ENCODE measurements at regions not wholly inside any gene's neighbourhood (a gene's known extent, or its start where the extent isn't known, plus 50 kb on each side); places are given as distances from the start of the nearest gene placed in this dataset.
"Not testable (repeated sequence)": the region's sequence is repeated elsewhere in the genome, so short reads cannot be mapped to it uniquely, and the experiment has no call there.

DNA sequence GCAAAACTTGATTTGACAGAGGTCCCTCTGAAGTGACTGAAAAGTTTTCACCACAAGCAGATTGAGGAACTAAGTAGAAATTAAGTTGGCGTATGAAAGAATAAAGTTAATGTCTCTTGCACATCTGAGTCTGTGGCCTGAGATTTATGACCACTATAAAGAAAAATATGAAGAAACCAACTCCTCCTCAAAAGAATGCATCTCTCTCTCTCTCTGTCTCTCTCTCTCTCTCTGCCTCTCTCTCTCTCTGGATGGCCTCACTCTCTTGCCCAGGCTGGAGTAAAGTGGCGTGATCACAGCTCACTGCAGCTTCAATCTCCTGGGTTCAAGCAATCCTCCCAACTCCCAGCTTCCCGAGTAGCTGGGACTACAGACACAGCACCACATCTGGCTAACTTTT, 55.2 kb downstream of the RPL22L1 start:
- no peak overlapping the region for H3K4me3 Mint-ChIP-seq
- no peaks in the 10 kb centered on the region for H3K9me3 Mint-ChIP-seq
- H3K4me1 Mint-ChIP-seq, result peaks cover 3% of the 10 kb centered on the region
- H3K27ac Mint-ChIP-seq, result no peak overlapping the region
- DNase-seq, result no peak
- no peak for ATAC-seq (ENCODE audit: low read depth)
- H3K27me3 Mint-ChIP-seq, result peaks cover 5% of the 10 kb centered on the region
- POLR2A ChIA-PET, result no interaction called here
- no peaks in the 10 kb centered on the region for H3K36me3 Mint-ChIP-seq

DNA sequence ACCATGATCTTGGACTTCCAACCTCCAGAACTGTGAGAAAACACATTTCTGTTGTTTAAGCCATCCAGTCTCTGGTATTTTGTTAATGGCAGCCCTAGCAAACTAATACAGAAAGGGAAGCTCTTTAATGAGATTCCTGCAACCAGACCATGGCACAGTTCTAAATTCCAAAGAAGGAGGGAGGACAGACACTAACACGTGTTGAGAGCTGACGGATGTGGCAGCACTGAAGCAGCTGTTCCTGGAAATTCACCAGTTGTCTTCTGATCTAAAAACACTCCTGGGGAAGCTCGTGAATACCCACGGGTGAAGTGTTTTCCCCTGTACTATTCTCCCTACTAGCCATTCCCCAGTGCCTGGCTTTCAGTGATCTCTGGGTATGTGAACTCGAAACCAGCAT, 56.7 kb downstream of the RPL22L1 start:
- no peak for DNase-seq
- ATAC-seq (ENCODE audit: low read depth), result no peak

DNA sequence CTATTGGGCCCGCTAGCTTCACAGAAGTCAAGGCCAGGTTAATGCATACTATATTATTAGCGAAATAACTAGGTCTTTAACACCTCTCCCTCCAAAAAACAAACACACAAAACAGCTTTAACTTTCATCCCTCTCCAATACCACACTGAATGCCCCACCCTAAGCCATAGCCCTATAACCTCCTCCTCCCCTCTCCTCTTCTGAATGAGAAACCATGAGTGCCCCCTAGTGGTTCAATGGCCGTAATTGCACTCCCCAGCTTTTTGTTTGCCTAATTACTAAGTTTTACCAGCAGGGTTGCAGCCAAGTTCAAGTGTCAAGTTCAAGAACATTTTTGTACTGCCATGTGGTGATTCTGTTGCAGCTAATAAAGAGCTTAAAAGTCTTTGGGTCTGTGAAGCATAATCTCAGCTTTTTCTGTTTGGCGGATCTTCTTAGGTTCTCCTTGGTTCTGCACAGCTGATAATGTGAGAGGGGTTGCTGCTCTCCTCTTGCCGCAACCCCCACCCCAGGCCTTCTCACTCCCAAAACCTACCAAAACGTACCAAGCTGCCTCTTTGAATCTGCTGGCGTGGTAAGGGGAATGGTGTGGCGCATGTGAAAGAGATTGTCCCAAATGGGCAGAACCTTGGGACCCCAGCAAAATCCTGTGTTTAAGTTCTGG, 57.9 kb downstream of the RPL22L1 start:
- H3K36me3 Mint-ChIP-seq, result no peaks in the 10 kb centered on the region
- POLR2A ChIA-PET, result no interaction called here
- no peaks in the 10 kb centered on the region for H3K9me3 Mint-ChIP-seq
- peaks cover 2% of the 10 kb centered on the region for H3K27me3 Mint-ChIP-seq
- peak; percentile 41 for DNase-seq
- peak; percentile 73 for ATAC-seq (ENCODE audit: low read depth)
- H3K4me1 Mint-ChIP-seq, result peaks cover 4% of the 10 kb centered on the region
- no peak overlapping the region for H3K27ac Mint-ChIP-seq
- no peak overlapping the region for H3K4me3 Mint-ChIP-seq

More for the DNA sequence above, 56.7 kb downstream of the RPL22L1 start:
- POLR2A ChIA-PET, result no interaction called here
- H3K9me3 Mint-ChIP-seq, result no peaks in the 10 kb centered on the region
- H3K27ac Mint-ChIP-seq, result no peak overlapping the region
- peaks cover 5% of the 10 kb centered on the region for H3K27me3 Mint-ChIP-seq
- no peaks in the 10 kb centered on the region for H3K36me3 Mint-ChIP-seq
- peaks cover 4% of the 10 kb centered on the region for H3K4me1 Mint-ChIP-seq
- H3K4me3 Mint-ChIP-seq, result no peak overlapping the region

DNA sequence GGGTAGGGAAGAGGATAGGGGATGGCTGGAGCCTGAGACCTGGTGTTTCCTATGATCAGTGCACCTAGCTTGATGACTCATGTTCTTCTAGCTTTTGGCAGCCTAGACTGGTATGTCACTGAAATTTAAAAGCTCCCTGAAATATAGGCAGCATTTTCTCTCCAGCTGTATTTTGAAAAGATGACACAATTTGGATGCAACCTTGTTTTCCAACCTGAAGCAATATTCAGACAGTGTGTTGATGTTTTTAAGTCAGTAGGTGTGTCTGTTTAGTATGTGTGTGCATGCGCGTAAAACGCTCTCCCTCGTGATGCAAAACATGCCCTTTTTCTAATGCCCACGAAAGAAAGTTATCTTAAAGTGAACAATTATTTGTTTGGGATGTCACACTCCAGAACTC, 58.5 kb downstream of the RPL22L1 start:
- ATAC-seq (ENCODE audit: low read depth), result no peak
- Mint-ChIP-seq H3K4me3 (no peak overlapping the region), H3K27ac (no peak overlapping the region), H3K9me3 (no peaks in the 10 kb centered on the region), H3K4me1 (peaks cover 4% of the 10 kb centered on the region), H3K36me3 (no peaks in the 10 kb centered on the region), H3K27me3 (peaks cover 4% of the 10 kb centered on the region)
- DNase-seq, result no peak
- POLR2A ChIA-PET, result no interaction called here

DNA sequence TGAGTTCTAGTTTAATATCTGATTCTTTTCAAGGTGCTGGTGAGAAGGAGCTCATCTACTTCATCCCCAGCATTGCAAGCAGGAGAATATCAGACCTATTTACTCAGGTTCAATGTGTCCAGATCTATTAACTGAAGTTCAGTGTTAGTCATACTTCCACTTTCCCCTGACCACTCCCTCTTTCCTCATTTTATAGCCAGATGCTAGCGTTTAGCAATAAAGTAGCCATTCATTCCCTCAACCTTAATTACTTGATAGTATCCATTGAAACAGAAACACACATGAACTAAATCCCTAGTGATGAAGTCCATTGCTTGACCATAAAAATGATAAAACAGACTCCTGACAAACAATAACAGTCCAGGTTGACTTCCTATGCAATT, 60.0 kb downstream of the RPL22L1 start:
- DNase-seq (no peak), ATAC-seq (ENCODE audit: low read depth) (no peak)
- POLR2A ChIA-PET, result no interaction called here
- no peak overlapping the region for H3K4me3 Mint-ChIP-seq
- peaks cover 4% of the 10 kb centered on the region for H3K4me1 Mint-ChIP-seq
- H3K27me3 Mint-ChIP-seq, result peaks cover 6% of the 10 kb centered on the region
- no peaks in the 10 kb centered on the region for H3K36me3 Mint-ChIP-seq
- H3K9me3 Mint-ChIP-seq, result no peaks in the 10 kb centered on the region
- no peak overlapping the region for H3K27ac Mint-ChIP-seq

DNA sequence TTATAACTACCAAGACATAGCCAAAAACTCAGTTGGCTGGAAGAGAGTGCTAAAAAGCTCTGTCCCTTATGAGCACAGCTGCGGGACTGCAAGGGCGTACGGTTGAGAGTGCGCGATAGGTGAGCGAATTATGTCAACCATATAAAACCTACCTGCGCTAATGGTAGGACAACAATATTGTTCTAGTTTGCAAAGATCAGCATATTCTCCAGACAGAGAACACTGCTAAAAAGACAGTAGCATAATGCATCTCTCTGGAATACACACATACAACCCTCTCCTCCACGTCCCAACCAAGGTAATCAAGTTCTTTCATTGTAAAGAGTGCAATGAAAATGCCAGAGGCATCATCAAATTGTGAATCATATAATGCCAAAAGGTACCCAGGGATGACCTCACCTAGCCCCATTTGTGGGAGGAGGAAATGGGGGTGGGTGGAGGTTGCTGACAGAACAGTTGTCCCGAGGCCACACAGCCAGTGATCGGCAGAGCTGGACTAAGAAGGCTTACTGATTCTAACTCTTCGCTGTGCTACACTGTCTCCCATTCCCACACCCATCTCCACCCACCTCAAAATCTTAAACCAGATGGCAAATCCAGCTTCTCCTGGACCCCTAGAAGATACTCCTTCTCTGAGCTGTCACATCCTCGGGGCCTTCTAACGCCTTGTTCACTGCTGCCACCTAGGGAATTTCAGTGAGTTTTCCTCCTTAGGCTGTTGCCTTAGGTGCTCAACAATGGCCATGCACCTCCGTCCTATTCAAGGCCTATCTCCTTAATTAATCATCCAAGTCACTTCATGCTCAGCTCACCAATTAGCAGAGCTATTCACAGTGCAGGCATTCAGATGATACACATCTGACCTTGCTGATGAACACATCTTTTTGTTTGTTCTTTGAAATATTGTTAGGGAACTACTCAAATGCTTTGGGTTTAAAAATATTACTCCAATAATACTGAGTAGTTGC, 60.7 kb downstream of the RPL22L1 start:
- DNase-seq, result no peak
- Mint-ChIP-seq H3K4me1 (peaks cover 4% of the 10 kb centered on the region), H3K4me3 (no peak overlapping the region), H3K9me3 (no peaks in the 10 kb centered on the region), H3K27me3 (peaks cover 11% of the 10 kb centered on the region), H3K27ac (no peak overlapping the region), H3K36me3 (no peaks in the 10 kb centered on the region)
- ATAC-seq (ENCODE audit: low read depth), result no peak
- POLR2A ChIA-PET, result no interaction called here

DNA sequence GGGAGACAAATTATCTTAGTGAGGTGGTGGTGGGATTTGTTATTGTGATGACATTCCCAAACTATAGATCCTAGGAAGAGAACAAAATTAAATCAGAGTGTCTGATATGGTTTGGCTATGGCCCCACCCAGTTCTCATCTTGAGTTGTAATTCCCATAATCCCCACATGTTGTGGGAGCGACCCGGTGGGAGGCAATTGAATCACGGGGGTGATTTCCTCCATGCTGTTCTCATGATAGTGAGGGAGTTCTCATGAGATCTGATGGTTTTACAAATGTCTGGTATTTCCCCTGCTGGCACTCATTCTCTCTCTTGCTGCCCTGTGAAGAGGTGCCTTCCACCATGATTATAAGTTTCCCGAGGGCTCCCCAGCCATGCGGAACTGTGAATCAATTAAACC, 62.0 kb downstream of the RPL22L1 start:
- peaks cover 4% of the 10 kb centered on the region for H3K4me1 Mint-ChIP-seq
- peaks cover 12% of the 10 kb centered on the region for H3K27me3 Mint-ChIP-seq
- POLR2A ChIA-PET, result no interaction called here
- H3K27ac Mint-ChIP-seq, result no peak overlapping the region
- no peaks in the 10 kb centered on the region for H3K36me3 Mint-ChIP-seq
- DNase-seq (no peak), ATAC-seq (ENCODE audit: low read depth) (no peak)
- H3K4me3 Mint-ChIP-seq, result no peak overlapping the region
- H3K9me3 Mint-ChIP-seq, result no peaks in the 10 kb centered on the region

DNA sequence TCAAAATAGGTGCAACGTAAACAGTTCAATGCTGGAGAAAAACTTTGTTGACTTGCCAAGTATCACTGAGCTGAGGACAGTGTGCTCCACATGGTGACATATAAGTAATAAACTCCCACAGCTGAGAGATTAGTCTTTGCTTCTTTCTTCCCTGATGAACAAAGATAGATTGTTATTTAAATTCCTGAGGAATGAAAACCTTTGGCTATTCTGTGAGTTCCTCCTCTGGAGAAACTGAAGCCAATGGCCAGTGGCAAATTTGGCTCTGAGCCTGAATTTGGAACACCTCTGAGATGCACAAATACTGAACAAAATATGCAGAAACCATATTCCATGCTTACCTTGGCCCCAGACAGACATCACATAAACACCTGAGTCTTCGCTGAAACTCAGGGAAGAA, 63.3 kb downstream of the RPL22L1 start:
- no peaks in the 10 kb centered on the region for H3K9me3 Mint-ChIP-seq
- no peaks in the 10 kb centered on the region for H3K36me3 Mint-ChIP-seq
- peaks cover 2% of the 10 kb centered on the region for H3K4me1 Mint-ChIP-seq
- POLR2A ChIA-PET, result no interaction called here
- ATAC-seq (ENCODE audit: low read depth), result no peak
- H3K27me3 Mint-ChIP-seq, result peaks cover 15% of the 10 kb centered on the region
- no peak overlapping the region for H3K27ac Mint-ChIP-seq
- DNase-seq, result no peak
- no peak overlapping the region for H3K4me3 Mint-ChIP-seq

DNA sequence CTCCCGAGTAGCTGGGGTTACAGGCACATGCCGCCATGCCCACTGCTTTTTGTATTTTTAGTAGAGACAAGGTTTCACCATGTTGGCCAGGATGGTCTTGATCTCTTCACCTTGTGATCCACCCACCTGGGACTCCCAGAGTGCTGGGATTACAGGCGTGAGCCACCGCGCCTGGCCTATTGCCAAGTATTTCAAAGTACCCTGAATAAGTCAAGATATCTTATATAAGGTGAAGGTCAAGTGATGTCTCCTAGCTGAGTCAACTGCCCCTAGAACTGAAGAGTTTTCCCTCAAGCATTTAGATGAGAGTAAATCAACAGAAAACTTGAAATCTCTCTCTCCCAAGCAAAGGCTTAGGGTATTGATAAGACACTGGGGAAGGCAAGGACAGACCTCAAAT, 63.9 kb downstream of the RPL22L1 start:
- no peaks in the 10 kb centered on the region for H3K9me3 Mint-ChIP-seq
- peaks cover 1% of the 10 kb centered on the region for H3K4me1 Mint-ChIP-seq
- POLR2A ChIA-PET, result no interaction called here
- ATAC-seq (ENCODE audit: low read depth) (no peak), DNase-seq (no peak)
- no peak overlapping the region for H3K4me3 Mint-ChIP-seq
- H3K27me3 Mint-ChIP-seq, result peaks cover 19% of the 10 kb centered on the region
- H3K27ac Mint-ChIP-seq, result no peak overlapping the region
- no peaks in the 10 kb centered on the region for H3K36me3 Mint-ChIP-seq

DNA sequence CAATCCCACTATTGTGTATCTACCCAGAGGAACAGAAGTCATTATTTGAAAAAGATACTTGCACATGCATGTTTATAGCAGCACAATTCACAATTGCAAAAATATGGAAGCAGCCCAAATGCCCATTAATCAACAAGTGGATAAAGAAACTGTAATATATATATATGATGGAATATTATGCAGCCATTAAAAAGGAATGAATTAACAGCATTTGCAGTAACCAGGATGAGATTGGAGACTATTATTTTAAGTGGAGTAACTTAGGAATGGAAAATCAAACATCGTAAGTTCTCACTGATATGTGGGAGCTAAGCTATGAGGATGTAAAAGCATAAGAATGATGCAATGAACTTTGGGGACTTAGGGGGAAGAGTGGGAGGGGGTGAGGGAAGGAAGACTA, 64.7 kb downstream of the RPL22L1 start:
- POLR2A ChIA-PET, result not testable (repeated sequence)

DNA sequence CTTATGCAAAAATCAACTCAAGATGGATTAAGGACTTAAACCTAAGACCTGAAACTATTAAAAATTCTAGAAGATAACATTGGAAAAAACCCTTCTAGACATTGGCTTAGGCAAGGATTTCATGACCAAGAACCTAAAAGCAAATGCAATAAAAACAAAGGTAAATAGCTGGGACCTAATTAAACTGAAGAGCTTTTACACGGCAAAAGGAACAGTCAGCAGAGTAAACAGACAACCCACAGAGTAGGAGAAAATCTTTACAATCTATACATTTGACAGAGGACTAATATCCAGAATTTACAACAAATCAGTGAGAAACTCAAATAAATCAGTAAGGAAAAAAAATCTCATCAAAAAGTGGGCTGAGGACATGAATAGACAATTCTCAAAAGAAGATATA, 65.4 kb downstream of the RPL22L1 start:
- H3K27ac Mint-ChIP-seq; H3K36me3 Mint-ChIP-seq; DNase-seq; H3K9me3 Mint-ChIP-seq; ATAC-seq (ENCODE audit: low read depth); H3K4me1 Mint-ChIP-seq; H3K4me3 Mint-ChIP-seq; POLR2A ChIA-PET: not testable (repeated sequence)
- H3K27me3 Mint-ChIP-seq, result peaks cover 22% of the 10 kb centered on the region

More for the DNA sequence above, 64.7 kb downstream of the RPL22L1 start:
- not testable (repeated sequence) for H3K4me3 Mint-ChIP-seq; DNase-seq; H3K27ac Mint-ChIP-seq; H3K36me3 Mint-ChIP-seq; ATAC-seq (ENCODE audit: low read depth); H3K4me1 Mint-ChIP-seq; H3K9me3 Mint-ChIP-seq
- H3K27me3 Mint-ChIP-seq, result peaks cover 19% of the 10 kb centered on the region

DNA sequence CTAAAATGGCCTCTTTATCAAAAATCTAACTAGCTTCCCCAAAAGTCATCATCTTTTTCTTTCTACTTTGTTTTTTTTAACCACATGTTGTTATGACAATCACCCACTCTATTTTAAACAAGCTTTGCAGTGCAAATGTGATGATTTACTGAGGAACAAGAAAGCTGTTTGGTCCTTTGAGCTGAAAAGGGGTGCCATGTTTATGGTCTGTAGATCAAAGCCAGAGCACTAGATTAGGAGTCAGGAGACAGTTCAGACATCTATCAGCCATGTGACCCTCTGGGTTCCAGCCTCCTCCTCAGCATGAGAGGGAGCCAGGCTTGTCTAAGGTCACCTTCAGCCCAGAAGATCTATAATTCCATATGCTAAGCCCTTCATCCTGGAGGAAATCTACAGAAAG, 65.9 kb downstream of the RPL22L1 start:
- H3K4me3 Mint-ChIP-seq, result no peak overlapping the region
- DNase-seq (no peak), ATAC-seq (ENCODE audit: low read depth) (no peak)
- peaks cover 24% of the 10 kb centered on the region for H3K27me3 Mint-ChIP-seq
- no peaks in the 10 kb centered on the region for H3K4me1 Mint-ChIP-seq
- H3K9me3 Mint-ChIP-seq, result peaks cover 1% of the 10 kb centered on the region
- H3K36me3 Mint-ChIP-seq, result no peaks in the 10 kb centered on the region
- H3K27ac Mint-ChIP-seq, result no peak overlapping the region
- POLR2A ChIA-PET, result no interaction called here

DNA sequence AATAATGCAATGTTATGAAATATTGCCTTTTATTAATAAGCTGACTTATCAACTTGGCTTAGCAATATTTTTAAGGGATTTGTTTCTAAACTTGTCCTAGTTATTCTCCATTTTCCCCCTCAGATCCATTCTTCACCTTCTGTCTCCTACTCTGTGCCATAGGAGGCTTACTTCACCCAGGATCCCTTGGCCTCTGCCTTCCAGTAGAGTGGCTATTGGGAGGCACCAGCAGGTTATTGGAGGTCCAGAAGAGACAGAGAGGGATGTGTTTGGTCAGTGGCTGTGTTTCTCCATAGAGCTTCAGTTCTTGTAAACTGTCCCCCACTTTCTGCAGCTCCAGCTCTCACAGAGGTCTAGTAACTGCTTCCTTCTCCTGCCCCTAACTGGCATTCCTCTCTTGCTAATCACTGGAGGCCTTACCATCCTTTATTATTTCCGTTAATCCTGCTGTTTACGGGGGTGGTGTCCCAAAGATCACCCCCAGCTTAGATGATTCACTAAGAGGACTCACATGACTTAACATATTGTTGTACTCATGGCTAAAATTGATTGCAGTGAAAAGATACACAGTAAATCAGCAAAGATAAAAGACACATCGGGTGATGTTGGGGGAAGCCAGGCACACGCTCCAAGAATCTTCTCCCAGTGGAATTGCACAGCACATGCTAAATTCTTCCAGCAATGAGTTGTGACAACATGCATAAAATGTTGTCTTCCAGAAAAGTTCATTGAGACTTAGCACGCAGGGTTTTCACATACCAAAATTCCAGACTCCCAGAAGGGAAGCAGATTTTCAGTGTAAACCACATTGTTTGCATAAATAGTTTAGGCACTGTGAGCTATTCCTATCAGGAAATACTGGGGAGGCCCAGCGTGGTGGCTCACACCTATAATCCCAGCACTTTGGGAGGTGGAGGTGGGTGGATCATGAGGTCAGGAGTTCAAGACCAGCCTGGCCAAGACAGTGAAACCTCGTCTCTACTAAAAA, 67.5 kb downstream of the RPL22L1 start:
- peaks cover 2% of the 10 kb centered on the region for H3K9me3 Mint-ChIP-seq
- no peaks in the 10 kb centered on the region for H3K36me3 Mint-ChIP-seq
- DNase-seq, result no peak
- POLR2A ChIA-PET, result no interaction called here
- no peak for ATAC-seq (ENCODE audit: low read depth)
- no peak overlapping the region for H3K27ac Mint-ChIP-seq
- H3K4me1 Mint-ChIP-seq, result no peaks in the 10 kb centered on the region
- H3K27me3 Mint-ChIP-seq, result peaks cover 24% of the 10 kb centered on the region
- no peak overlapping the region for H3K4me3 Mint-ChIP-seq
